GM21737 (cell line): ENCODE measurements at regions not wholly inside any gene's neighbourhood (a gene's known extent, or its start where the extent isn't known, plus 50 kb on each side); places are given as distances from the start of the nearest gene placed in this dataset.

Source experiments
- ATAC-seq: cut with Tn5 transposase; IDR thresholded peaks from one replicate; pipeline ENCODE4 v1.9.1; 2021; ENCODE audit warnings: mild to moderate bottlenecking, moderate library complexity; ENCODE audit not compliant: unreplicated experiment

GRCh38 chr17:77375917-77376651, 235.3 kb downstream of the SEC14L1 start:
- no peak for ATAC-seq

GRCh38 chr17:77376795-77377709, 236.3 kb downstream of the SEC14L1 start:
- no peak for ATAC-seq

DNA sequence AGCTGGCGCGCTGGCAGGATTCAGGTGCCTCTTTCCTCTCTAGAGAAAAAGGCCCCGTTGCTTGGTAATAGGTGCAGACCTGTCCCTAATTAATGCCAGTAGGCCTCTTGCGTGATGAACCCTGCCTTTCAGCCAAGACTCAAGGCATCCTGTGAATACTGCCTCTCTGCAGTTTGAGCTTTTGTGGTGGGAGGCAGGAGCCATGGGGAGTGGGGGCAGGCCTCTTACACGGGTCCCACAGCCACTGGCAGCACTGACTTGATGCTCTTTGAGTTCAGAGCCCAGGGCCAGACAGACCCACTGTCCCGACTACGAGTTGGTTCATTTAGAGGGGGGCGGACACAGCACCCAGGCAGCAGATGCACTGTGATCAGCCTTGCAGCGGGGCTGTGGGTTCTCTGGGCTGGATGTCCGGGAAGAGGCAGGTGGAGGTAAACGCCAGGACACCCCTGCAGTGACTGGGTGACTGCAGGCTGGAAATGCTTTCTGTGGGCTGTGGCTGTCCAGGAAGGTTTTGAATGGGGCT, 237.0 kb downstream of the SEC14L1 start:
- ATAC-seq: no peak

DNA sequence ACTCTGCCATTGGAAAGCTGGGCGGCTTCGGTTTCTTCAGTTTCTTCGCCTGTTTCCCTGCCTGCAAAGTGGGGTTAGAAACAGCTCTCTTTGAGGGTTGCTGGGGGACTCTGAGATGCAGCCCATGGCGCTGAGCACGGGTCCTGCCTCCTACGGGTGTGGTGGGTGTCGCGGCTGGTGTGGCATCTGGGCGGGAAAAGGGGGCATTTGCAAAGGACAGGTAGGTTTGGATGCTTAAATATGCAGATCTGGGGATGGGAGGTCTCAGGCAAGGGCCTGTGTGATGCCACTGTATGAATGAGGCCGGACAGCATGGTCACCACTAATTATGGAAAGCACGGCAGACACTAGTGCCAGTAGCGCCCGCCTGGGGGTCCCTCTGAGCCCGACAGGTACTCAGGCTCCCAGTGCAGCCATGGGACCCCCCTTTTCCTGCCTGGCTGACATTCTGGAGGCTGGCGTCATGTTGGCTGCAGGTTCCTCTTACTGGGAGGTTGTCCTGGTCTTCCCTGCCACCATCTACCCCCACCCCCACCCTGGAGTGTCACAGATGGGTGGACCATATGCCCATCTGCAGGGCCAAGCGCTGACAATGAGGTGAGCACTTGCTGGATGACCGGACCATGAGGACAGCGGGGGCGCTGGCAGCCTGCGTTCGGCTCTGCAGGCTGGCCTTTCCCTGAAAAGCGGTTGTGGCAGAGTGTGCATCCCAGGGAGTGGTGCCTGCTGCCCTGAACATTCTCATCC, 237.7 kb downstream of the SEC14L1 start:
- ATAC-seq: no peak

DNA sequence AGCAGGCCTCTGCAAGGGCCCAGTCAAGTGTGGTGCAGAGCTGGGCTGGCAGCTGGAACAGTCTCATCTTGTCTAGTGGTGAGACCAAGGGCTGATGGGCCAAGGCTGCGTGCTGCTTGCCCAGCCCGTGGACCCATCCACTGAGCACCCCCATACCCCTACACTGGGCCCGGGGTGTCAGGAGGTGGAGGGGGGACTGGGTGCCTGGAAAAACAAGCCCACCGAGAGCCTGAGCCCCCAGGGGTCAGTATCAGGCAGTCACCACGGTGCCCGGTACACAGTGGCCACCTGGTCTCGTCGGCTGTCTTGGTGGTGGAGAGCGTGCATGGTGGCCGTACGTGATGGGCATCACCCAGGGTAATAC, 238.3 kb downstream of the SEC14L1 start:
- ATAC-seq: no peak

DNA sequence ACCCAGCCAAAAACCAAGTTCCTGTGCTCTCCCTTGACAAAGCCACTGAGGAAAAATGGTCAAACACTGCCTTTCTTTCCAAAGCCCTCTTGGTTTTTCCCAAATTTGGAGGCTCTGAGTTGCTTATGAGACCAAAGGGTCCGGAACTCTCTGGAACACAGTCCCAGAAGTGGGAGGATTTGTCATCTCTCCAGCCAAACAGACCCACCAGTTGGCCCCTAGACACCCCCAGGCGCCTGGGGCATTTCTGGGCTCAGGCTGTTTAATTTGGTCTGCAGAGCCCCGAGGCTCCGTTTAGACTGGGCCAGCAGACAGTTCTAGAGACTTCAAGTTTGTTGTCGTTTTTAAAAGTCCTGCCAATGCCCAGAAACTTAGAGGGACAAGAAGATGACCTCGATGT, 239.1 kb downstream of the SEC14L1 start:
- ATAC-seq: no peak

DNA sequence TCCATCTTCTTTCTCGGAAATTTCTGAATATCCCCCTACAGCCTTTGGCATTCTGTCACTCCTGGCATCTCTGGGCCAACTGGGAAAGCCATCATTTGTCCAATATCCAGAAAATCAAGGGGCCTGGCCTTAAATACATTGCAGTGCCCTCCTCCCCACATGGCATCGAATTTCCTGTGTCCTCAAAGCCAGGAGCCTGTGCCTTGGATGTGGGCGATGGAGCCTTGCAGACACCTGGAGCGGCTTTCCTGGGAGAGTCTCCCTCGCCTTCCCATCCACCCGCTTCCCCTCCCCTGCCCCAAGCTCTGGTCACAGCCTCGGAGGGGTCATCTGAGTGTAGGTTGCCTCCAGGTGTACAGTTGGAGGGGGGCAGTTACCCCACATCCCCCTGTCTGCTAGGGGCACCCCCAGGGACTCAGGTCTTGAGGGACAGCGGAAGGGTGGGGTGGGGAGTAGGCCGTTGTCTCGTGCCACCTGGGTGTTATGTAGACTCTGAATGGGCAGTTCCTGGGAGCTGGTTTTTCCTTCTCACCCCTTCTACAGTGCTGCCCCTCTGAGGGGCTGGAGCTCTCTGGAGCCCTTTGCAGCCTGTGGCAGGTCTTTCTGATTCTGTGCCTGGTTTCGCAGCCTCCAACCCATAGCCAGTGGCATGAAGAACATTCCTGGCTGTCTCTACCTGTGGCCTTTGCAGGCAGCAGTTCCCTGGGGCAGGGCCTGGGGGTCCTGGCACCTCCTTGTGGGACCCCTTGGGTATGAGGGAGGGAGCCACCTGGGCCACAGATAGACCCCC, 239.8 kb downstream of the SEC14L1 start:
- ATAC-seq: no peak

DNA sequence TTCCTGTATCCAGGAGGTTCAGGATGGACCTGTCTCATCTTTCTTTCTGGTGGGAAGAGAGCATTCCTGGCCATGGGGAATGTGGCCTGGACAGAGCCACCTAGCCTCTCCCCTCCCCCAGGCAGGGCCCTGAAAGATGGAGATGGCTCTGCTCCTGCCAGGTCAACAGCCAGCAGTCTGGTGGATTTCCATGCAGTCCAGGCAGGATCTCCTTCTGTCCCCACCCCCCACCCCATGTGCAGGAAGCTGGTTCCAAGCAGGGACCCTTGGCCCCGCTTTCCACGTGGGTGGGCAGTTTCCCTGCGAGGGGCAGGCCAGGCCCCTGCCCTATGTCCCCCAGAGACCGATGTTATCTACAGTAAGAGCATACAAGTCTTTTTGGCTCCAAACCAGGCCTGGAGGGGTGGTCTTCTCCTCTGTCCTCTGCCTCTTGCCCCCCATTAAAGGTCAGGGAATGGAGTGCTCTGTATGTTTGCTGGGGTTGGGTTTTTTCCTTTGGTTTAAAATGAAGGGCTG, 240.5 kb downstream of the SEC14L1 start:
- no peak for ATAC-seq

- no peak for ATAC-seq
These were observed 241.0 kb downstream of the SEC14L1 start for GRCh38 chr17:77381731-77382130.

GRCh38 chr17:77382356-77382911, 241.7 kb downstream of the SEC14L1 start:
- no peak for ATAC-seq

- ATAC-seq: no peak
These were observed 242.3 kb downstream of the SEC14L1 start for GRCh38 chr17:77382966-77383612.

GRCh38 chr17:77383613-77384608, 243.1 kb downstream of the SEC14L1 start:
- ATAC-seq: no peak

- no peak for ATAC-seq
These were observed 245.2 kb downstream of the SEC14L1 start for GRCh38 chr17:77385750-77386501.

GRCh38 chr17:77386502-77387192, 245.9 kb downstream of the SEC14L1 start:
- no peak for ATAC-seq

DNA sequence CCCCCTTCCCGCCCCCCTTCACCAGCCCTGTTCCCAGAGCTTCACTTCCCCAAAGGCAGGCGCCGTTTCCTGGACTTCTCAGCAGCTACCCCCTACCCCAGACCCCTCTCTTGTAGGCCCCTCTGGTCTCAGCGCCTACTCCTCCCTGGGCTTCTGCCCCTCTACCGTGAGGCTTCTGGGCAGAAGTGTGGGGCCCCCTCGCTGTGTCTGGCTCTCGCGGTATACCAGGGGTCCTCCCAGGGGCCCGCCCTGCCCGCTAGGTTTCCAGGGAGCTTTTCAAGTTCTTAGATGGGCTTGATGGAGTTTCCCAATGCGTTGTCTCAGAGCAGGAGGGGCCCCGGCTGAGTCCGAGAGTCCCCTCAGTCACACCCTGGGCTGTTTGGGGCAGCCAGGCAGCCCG, 247.1 kb downstream of the SEC14L1 start:
- ATAC-seq: no peak

- no peak for ATAC-seq
These were observed 247.9 kb downstream of the SEC14L1 start for GRCh38 chr17:77388384-77389306.
